GM06990 (cell line): ENCODE measurements at regions not wholly inside any gene's neighbourhood (a gene's known extent, or its start where the extent isn't known, plus 50 kb on each side); places are given as distances from the start of the nearest gene placed in this dataset.

Experiments used
- DNase-seq: peaks from one replicate; pipeline ENCODE4 v3.0.0-alpha.2; 2011; ENCODE audit not compliant: insufficient read length; ENCODE audit errors: extremely low read depth
- H3K27me3 ChIP-seq: replicated peaks from 2 replicates; pipeline ENCODE4 v1.6.0; 2011; ENCODE audit warnings: low read length; ENCODE audit not compliant: control insufficient read depth, insufficient read depth
- H3K36me3 ChIP-seq: 2 replicates; pipeline ENCODE4 v1.5.1; 2011; ENCODE audit warnings: low read length; ENCODE audit not compliant: control insufficient read depth, insufficient read depth
- H3K4me3 ChIP-seq: replicated peaks from 2 replicates; pipeline ENCODE4 v1.5.1; 2011; ENCODE audit warnings: low read depth, mild to moderate bottlenecking, control low read depth, low read length
- TF ChIP-seq, protein P1 (sequence below): IDR thresholded peaks from 2 replicates; pipeline ENCODE4 v1.5.1; 2011; ENCODE audit warnings: low read length, control low read depth, mild to moderate bottlenecking, inconsistent platforms; ENCODE audit not compliant: insufficient read depth, poor library complexity, severe bottlenecking

GRCh38 chr10:123463698-123464097 lies 202.5 kb upstream of the GPR26 start:
- no peaks in the 10 kb centered on the region for H3K27me3 ChIP-seq
- no peak for DNase-seq
- TF ChIP-seq, protein P1, sequence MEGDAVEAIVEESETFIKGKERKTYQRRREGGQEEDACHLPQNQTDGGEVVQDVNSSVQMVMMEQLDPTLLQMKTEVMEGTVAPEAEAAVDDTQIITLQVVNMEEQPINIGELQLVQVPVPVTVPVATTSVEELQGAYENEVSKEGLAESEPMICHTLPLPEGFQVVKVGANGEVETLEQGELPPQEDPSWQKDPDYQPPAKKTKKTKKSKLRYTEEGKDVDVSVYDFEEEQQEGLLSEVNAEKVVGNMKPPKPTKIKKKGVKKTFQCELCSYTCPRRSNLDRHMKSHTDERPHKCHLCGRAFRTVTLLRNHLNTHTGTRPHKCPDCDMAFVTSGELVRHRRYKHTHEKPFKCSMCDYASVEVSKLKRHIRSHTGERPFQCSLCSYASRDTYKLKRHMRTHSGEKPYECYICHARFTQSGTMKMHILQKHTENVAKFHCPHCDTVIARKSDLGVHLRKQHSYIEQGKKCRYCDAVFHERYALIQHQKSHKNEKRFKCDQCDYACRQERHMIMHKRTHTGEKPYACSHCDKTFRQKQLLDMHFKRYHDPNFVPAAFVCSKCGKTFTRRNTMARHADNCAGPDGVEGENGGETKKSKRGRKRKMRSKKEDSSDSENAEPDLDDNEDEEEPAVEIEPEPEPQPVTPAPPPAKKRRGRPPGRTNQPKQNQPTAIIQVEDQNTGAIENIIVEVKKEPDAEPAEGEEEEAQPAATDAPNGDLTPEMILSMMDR, result no peak
- no peaks in the 10 kb centered on the region for H3K36me3 ChIP-seq
- no peak overlapping the region for H3K4me3 ChIP-seq

- Histone ChIP-seq H3K4me3 (no peak overlapping the region), H3K27me3 (no peaks in the 10 kb centered on the region), H3K36me3 (no peaks in the 10 kb centered on the region)
- DNase-seq, result no peak
- TF ChIP-seq, protein P1, result no peak
These were observed 201.5 kb upstream of the GPR26 start for GRCh38 chr10:123464430-123465323.

- TF ChIP-seq, protein P1, result no peak
- no peak for DNase-seq
- Histone ChIP-seq H3K27me3 (no peaks in the 10 kb centered on the region), H3K36me3 (no peaks in the 10 kb centered on the region), H3K4me3 (no peak overlapping the region)
These were observed 195.7 kb upstream of the GPR26 start for GRCh38 chr10:123470336-123470921.

DNA sequence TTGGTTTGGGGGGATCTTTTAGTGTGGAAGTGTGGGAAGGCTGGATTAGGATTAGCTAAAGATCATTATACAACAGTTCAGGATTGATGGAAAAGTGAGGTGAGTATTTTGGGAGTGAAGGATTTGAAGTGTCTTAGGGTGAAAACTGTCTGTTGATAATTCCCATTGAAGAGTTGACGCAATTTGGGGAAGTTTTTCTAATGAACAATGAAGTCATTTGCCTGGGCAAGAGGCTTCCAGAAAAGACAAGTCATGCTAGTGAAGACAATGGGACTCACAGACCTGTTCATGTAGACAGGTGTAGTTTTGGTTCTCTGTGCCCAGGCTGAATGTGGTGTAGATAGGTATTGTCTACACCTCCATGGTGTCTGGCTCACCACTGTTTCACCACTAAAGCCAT lies 194.3 kb upstream of the GPR26 start:
- TF ChIP-seq, protein P1, result no peak
- DNase-seq, result no peak
- H3K27me3 ChIP-seq, result no peaks in the 10 kb centered on the region
- H3K4me3 ChIP-seq, result no peak overlapping the region
- no peaks in the 10 kb centered on the region for H3K36me3 ChIP-seq

GRCh38 chr10:123472606-123473005 lies 193.5 kb upstream of the GPR26 start:
- Histone ChIP-seq H3K27me3 (no peaks in the 10 kb centered on the region), H3K36me3 (no peaks in the 10 kb centered on the region), H3K4me3 (no peak overlapping the region)
- TF ChIP-seq, protein P1, result no peak
- no peak for DNase-seq
